SK-N-SH treated with all-trans-retinoic acid at 6 μM for 48 hours (cell line): ENCODE measurements at regions not wholly inside any gene's neighbourhood (a gene's known extent, or its start where the extent isn't known, plus 50 kb on each side); places are given as distances from the start of the nearest gene placed in this dataset.

Experiments used
- ATAC-seq: fragments of 200-7000 bp; cut with Tn5 transposase; 3 replicates; pipeline ENCODE4 v1.9.1; 2020; ENCODE audit warnings: mild to moderate bottlenecking, moderate library complexity
- ARNTL ChIP-seq: fragments of 450-650 bp; formaldehyde crosslinking; IDR thresholded peaks from 2 replicates; pipeline ENCODE4 v1.5.0; 2020; ENCODE audit warnings: low read depth, mild to moderate bottlenecking, moderate library complexity, borderline replicate concordance
- BACH2 ChIP-seq: fragments of 250-450 bp; sonication (Bioruptor Pico); IDR thresholded peaks from 2 replicates; pipeline ENCODE4 v1.9.0; 2021; ENCODE audit warnings: mild to moderate bottlenecking, borderline replicate concordance
- CREB5 ChIP-seq: fragments of 250-450 bp; sonication (Bioruptor Pico); IDR thresholded peaks from 2 replicates; pipeline ENCODE4 v1.5.1; 2020; ENCODE audit warnings: low read depth, mild to moderate bottlenecking, moderate library complexity
- CSDC2 ChIP-seq: fragments of 250-450 bp; sonication (Bioruptor Pico); IDR thresholded peaks from 2 replicates; pipeline ENCODE4 v1.5.0; 2020; ENCODE audit warnings: mild to moderate bottlenecking, moderate library complexity
- CSRNP3 ChIP-seq: fragments of 250-450 bp; sonication (Bioruptor Pico); IDR thresholded peaks from 2 replicates; pipeline ENCODE4 v1.5.1; 2021; ENCODE audit warnings: mild to moderate bottlenecking, moderate library complexity
- ESRRG ChIP-seq: fragments of 250-450 bp; sonication (Bioruptor Pico); IDR thresholded peaks from 2 replicates; pipeline ENCODE4 v1.6.1; 2021; ENCODE audit warnings: mild to moderate bottlenecking
- GLIS3 ChIP-seq: fragments of 250-450 bp; sonication (Bioruptor Pico); IDR thresholded peaks from 2 replicates; pipeline ENCODE4 v1.5.0; 2020; ENCODE audit warnings: mild to moderate bottlenecking, moderate library complexity
- ISL1 ChIP-seq: fragments of 250-450 bp; sonication (Bioruptor Pico); IDR thresholded peaks from 2 replicates; pipeline ENCODE4 v2.1.2; 2022; ENCODE audit warnings: mild to moderate bottlenecking, moderate library complexity
- OSR1 ChIP-seq: fragments of 250-450 bp; sonication (Bioruptor Pico); IDR thresholded peaks from 2 replicates; pipeline ENCODE4 v1.8.0; 2022; ENCODE audit warnings: moderate library complexity, mild to moderate bottlenecking, inconsistent platforms
- POU6F1 ChIP-seq: fragments of 250-450 bp; sonication (Bioruptor Pico); IDR thresholded peaks from 2 replicates; pipeline ENCODE4 v1.8.0; 2021; ENCODE audit warnings: low read depth, mild to moderate bottlenecking, moderate library complexity, borderline replicate concordance
- PPARA ChIP-seq: fragments of 250-450 bp; sonication (Bioruptor Pico); IDR thresholded peaks from 2 replicates; pipeline ENCODE4 v1.5.0; 2020; ENCODE audit warnings: mild to moderate bottlenecking, borderline replicate concordance
- RARB ChIP-seq: fragments of 250-450 bp; sonication (Bioruptor Pico); IDR thresholded peaks from 2 replicates; pipeline ENCODE4 v1.8.0; 2021; ENCODE audit warnings: mild to moderate bottlenecking, moderate library complexity
- SNAI2 ChIP-seq: fragments of 250-450 bp; sonication (Bioruptor Pico); IDR thresholded peaks from 2 replicates; pipeline ENCODE4 v1.5.0; 2020; ENCODE audit warnings: mild to moderate bottlenecking, moderate library complexity
- TOX ChIP-seq: fragments of 250-450 bp; sonication (Bioruptor Pico); IDR thresholded peaks from 2 replicates; pipeline ENCODE4 v1.8.0; 2021; ENCODE audit warnings: mild to moderate bottlenecking, moderate library complexity, borderline replicate concordance
- ZC3H10 ChIP-seq: fragments of 250-450 bp; sonication (Bioruptor Pico); IDR thresholded peaks from 2 replicates; pipeline ENCODE4 v1.5.1; 2021; ENCODE audit warnings: mild to moderate bottlenecking, moderate library complexity
- ZFP3 ChIP-seq: fragments of 250-450 bp; sonication (Bioruptor Pico); IDR thresholded peaks from 2 replicates; pipeline ENCODE4 v1.5.0; 2020; ENCODE audit warnings: mild to moderate bottlenecking, moderate library complexity
- ZFP30 ChIP-seq: fragments of 450-650 bp; formaldehyde crosslinking; IDR thresholded peaks from 2 replicates; pipeline ENCODE4 v1.5.0; 2022; ENCODE audit warnings: mild to moderate bottlenecking, moderate library complexity
- ZNF565 ChIP-seq: fragments of 450-650 bp; formaldehyde crosslinking; conservative IDR thresholded peaks from 2 replicates; pipeline ENCODE4 v1.5.0; 2020; ENCODE audit warnings: low read depth, mild to moderate bottlenecking, moderate library complexity
- ZNF8 ChIP-seq: fragments of 450-650 bp; formaldehyde crosslinking; IDR thresholded peaks from 2 replicates; pipeline ENCODE4 v1.5.0; 2020; ENCODE audit warnings: mild to moderate bottlenecking, moderate library complexity
- TF ChIP-seq, protein P1 (sequence below): fragments of 250-450 bp; sonication (Bioruptor Pico); IDR thresholded peaks from 2 replicates; pipeline ENCODE4 v1.5.0; 2020; ENCODE audit warnings: mild to moderate bottlenecking, moderate library complexity
- TF ChIP-seq, protein P2 (sequence below): fragments of 250-450 bp; sonication (Bioruptor Pico); IDR thresholded peaks from 2 replicates; pipeline ENCODE4 v1.8.0; 2020; ENCODE audit warnings: mild to moderate bottlenecking, moderate library complexity, borderline replicate concordance

- TF ChIP-seq CREB5 (CRISPR knock-in tag), result no peak
- no peak for TF ChIP-seq ZFP30 (CRISPR knock-in tag)
- no peak for TF ChIP-seq BACH2
- no peak for TF ChIP-seq CSDC2
- no peak for TF ChIP-seq SNAI2
- no peak for TF ChIP-seq CSRNP3 (CRISPR knock-in tag)
- no peak for TF ChIP-seq RARB (CRISPR knock-in tag)
- TF ChIP-seq PPARA (CRISPR knock-in tag), result no peak
- no peak for TF ChIP-seq GLIS3 (CRISPR knock-in tag)
- no peak for TF ChIP-seq ZNF8 (CRISPR knock-in tag)
- TF ChIP-seq ZC3H10 (CRISPR knock-in tag), result no peak
- TF ChIP-seq ARNTL (CRISPR knock-in tag), result no peak
- no peak for TF ChIP-seq ZFP3 (CRISPR knock-in tag)
- TF ChIP-seq TOX, result no peak
- TF ChIP-seq, protein P1, sequence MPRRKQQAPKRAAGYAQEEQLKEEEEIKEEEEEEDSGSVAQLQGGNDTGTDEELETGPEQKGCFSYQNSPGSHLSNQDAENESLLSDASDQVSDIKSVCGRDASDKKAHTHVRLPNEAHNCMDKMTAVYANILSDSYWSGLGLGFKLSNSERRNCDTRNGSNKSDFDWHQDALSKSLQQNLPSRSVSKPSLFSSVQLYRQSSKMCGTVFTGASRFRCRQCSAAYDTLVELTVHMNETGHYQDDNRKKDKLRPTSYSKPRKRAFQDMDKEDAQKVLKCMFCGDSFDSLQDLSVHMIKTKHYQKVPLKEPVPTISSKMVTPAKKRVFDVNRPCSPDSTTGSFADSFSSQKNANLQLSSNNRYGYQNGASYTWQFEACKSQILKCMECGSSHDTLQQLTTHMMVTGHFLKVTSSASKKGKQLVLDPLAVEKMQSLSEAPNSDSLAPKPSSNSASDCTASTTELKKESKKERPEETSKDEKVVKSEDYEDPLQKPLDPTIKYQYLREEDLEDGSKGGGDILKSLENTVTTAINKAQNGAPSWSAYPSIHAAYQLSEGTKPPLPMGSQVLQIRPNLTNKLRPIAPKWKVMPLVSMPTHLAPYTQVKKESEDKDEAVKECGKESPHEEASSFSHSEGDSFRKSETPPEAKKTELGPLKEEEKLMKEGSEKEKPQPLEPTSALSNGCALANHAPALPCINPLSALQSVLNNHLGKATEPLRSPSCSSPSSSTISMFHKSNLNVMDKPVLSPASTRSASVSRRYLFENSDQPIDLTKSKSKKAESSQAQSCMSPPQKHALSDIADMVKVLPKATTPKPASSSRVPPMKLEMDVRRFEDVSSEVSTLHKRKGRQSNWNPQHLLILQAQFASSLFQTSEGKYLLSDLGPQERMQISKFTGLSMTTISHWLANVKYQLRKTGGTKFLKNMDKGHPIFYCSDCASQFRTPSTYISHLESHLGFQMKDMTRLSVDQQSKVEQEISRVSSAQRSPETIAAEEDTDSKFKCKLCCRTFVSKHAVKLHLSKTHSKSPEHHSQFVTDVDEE (CRISPR knock-in tag), result no peak
- TF ChIP-seq ESRRG (CRISPR knock-in tag), result no peak
- TF ChIP-seq, protein P2, sequence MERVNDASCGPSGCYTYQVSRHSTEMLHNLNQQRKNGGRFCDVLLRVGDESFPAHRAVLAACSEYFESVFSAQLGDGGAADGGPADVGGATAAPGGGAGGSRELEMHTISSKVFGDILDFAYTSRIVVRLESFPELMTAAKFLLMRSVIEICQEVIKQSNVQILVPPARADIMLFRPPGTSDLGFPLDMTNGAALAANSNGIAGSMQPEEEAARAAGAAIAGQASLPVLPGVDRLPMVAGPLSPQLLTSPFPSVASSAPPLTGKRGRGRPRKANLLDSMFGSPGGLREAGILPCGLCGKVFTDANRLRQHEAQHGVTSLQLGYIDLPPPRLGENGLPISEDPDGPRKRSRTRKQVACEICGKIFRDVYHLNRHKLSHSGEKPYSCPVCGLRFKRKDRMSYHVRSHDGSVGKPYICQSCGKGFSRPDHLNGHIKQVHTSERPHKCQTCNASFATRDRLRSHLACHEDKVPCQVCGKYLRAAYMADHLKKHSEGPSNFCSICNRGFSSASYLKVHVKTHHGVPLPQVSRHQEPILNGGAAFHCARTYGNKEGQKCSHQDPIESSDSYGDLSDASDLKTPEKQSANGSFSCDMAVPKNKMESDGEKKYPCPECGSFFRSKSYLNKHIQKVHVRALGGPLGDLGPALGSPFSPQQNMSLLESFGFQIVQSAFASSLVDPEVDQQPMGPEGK (CRISPR knock-in tag), result no peak
- no peak for TF ChIP-seq ZNF565 (CRISPR knock-in tag)
- no peak for ATAC-seq
Observed at GRCh38 chr12:93215290-93215678, 162.4 kb upstream of the NUDT4 start.

- TF ChIP-seq, protein P2 (CRISPR knock-in tag), result no peak
- TF ChIP-seq ISL1 (CRISPR knock-in tag) (no peak), CSDC2 (no peak), CSRNP3 (CRISPR knock-in tag) (no peak), POU6F1 (CRISPR knock-in tag) (no peak), ZFP30 (CRISPR knock-in tag) (no peak), ARNTL (CRISPR knock-in tag) (no peak), ZNF8 (CRISPR knock-in tag) (no peak), TOX (no peak), BACH2 (no peak), ZFP3 (CRISPR knock-in tag) (no peak), ZNF565 (CRISPR knock-in tag) (no peak), OSR1 (CRISPR knock-in tag) (no peak), RARB (CRISPR knock-in tag) (no peak)
- TF ChIP-seq, protein P1 (CRISPR knock-in tag), result no peak
- ATAC-seq, result no peak
Observed at GRCh38 chr12:93219947-93220346, 157.8 kb upstream of the NUDT4 start.
